GM23248 (cell line): ENCODE measurements at regions not wholly inside any gene's neighbourhood (a gene's known extent, or its start where the extent isn't known, plus 50 kb on each side); places are given as distances from the start of the nearest gene placed in this dataset.

Experiments used
- DNase-seq: peaks from one replicate; pipeline ENCODE4 v3.0.0-alpha.2; 2015
- H2AFZ ChIP-seq: fragments of 200-600 bp; sonication (generic); 2 replicates; pipeline ENCODE4 v1.6.1; 2016; ENCODE audit warnings: antibody characterized with exemption
- H3F3A ChIP-seq: fragments of 200-600 bp; sonication (generic); 2 replicates; pipeline ENCODE4 v1.6.1; 2016; ENCODE audit warnings: mild to moderate bottlenecking, antibody characterized with exemption, mixed run types; ENCODE audit not compliant: insufficient read depth
- H3K27ac ChIP-seq: fragments of 200-600 bp; sonication (generic); 2 replicates; pipeline ENCODE4 v1.5.1; 2016; ENCODE audit warnings: mild to moderate bottlenecking
- H3K27me3 ChIP-seq: fragments of 200-600 bp; sonication (generic); replicated peaks from 2 replicates; pipeline ENCODE4 v1.6.1; 2016; ENCODE audit warnings: mild to moderate bottlenecking; ENCODE audit not compliant: insufficient read depth
- H3K36me3 ChIP-seq: fragments of 200-600 bp; sonication (generic); 2 replicates; pipeline ENCODE4 v1.6.1; 2016; ENCODE audit warnings: low read depth, mild to moderate bottlenecking
- H3K4me1 ChIP-seq: fragments of 200-600 bp; sonication (generic); 2 replicates; pipeline ENCODE4 v1.6.1; 2016; ENCODE audit warnings: mild to moderate bottlenecking; ENCODE audit not compliant: insufficient read depth
- H3K4me2 ChIP-seq: fragments of 200-600 bp; sonication (generic); one replicate; pipeline ENCODE4 v1.6.1; 2016; ENCODE audit warnings: mild to moderate bottlenecking; ENCODE audit not compliant: unreplicated experiment
- H3K4me3 ChIP-seq: fragments of 200-600 bp; sonication (generic); 2 replicates; pipeline ENCODE4 v1.5.1; 2016; ENCODE audit warnings: mild to moderate bottlenecking
- H3K79me2 ChIP-seq: fragments of 200-600 bp; sonication (generic); 2 replicates; pipeline ENCODE4 v1.6.1; 2016; ENCODE audit warnings: mild to moderate bottlenecking; ENCODE audit not compliant: insufficient read depth
- H3K9ac ChIP-seq: fragments of 200-600 bp; sonication (generic); 2 replicates; pipeline ENCODE4 v1.6.1; 2016; ENCODE audit warnings: mild to moderate bottlenecking
- H3K9me2 ChIP-seq: fragments of 200-600 bp; sonication (generic); 2 replicates; pipeline ENCODE4 v1.6.1; 2016; ENCODE audit warnings: mixed run types, mild to moderate bottlenecking, moderate library complexity; ENCODE audit not compliant: insufficient read depth
- H3K9me3 ChIP-seq: fragments of 200-600 bp; sonication (generic); one replicate; pipeline ENCODE4 v1.6.1; 2017; ENCODE audit warnings: low read depth
- H4K20me1 ChIP-seq: fragments of 200-600 bp; sonication (generic); 2 replicates; pipeline ENCODE4 v1.6.0; 2016; ENCODE audit not compliant: insufficient read depth
- EZH2 ChIP-seq: fragments of 200-600 bp; sonication (generic); IDR thresholded peaks from 2 replicates; pipeline ENCODE4 v1.6.1; 2018; ENCODE audit warnings: antibody characterized with exemption, mild to moderate bottlenecking; ENCODE audit not compliant: insufficient read depth, poor library complexity, severe bottlenecking
- EZH2phosphoT487 ChIP-seq: fragments of 200-600 bp; sonication (generic); IDR thresholded peaks from 2 replicates; pipeline ENCODE4 v1.6.1; 2018; ENCODE audit warnings: antibody characterized with exemption, moderate library complexity, mild to moderate bottlenecking, low read depth; ENCODE audit not compliant: insufficient read depth
- WGBS, 2 experiments: methylation state at CpG; one replicate each; pipeline ENCODE4 v1.1.6; 2015 to 2017; ENCODE audit warnings: low lambda C conversion rate in 2 of 2, low coverage in 1 of 2; ENCODE audit errors: missing lambda C conversion rate in 2 of 2; 5-methylcytosine and 5-hydroxymethylcytosine counted together
- in situ Hi-C: fragments of 300-500 bp; cut with MboI; formaldehyde crosslinking; loops from 2 replicates; pipeline ENCODE4 v1.15.0; 2020

DNA sequence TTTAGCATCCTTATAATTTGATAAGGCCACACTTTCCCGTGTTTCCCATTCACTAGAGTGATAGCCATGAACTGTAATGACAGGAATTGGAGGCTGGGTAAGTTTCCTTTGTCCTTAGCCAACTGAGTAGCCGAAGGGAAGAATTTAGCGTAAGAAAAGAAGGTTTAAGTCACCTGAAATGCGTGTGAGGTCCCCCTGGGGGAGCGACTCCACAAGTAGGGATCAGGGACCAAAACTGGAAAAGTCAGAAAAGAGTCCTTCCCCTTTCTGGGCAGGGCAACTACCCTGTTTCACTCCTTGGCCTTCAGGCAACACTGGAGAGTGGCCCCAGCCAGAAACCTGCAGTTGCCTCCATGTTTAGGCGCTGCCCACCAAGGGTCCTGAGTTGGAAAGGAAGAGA is 81.6 kb upstream of the MED14 start:
- no peak overlapping the region for H3K4me3 ChIP-seq
- 61 to 75% methylated on average over 6 of the region's 6 CpGs for WGBS, 2 experiments
- H3K9me3 ChIP-seq = no peaks in the 10 kb centered on the region
- H3K79me2 ChIP-seq = no peaks in the 10 kb centered on the region
- H3K9me2 ChIP-seq = no peaks in the 10 kb centered on the region
- in situ Hi-C loops = no loop called here
- H3K27ac ChIP-seq = no peak overlapping the region
- no peaks in the 10 kb centered on the region for H3F3A ChIP-seq
- no peaks in the 10 kb centered on the region for H4K20me1 ChIP-seq
- H3K9ac ChIP-seq = no peak overlapping the region
- no peaks in the 10 kb centered on the region for H3K27me3 ChIP-seq
- no peaks in the 10 kb centered on the region for H3K36me3 ChIP-seq
- no peak for DNase-seq
- H2AFZ ChIP-seq = no peak overlapping the region
- no peak overlapping the region for H3K4me2 ChIP-seq
- TF ChIP-seq EZH2phosphoT487 = no peak
- no peak for TF ChIP-seq EZH2
- H3K4me1 ChIP-seq = no peaks in the 10 kb centered on the region

DNA sequence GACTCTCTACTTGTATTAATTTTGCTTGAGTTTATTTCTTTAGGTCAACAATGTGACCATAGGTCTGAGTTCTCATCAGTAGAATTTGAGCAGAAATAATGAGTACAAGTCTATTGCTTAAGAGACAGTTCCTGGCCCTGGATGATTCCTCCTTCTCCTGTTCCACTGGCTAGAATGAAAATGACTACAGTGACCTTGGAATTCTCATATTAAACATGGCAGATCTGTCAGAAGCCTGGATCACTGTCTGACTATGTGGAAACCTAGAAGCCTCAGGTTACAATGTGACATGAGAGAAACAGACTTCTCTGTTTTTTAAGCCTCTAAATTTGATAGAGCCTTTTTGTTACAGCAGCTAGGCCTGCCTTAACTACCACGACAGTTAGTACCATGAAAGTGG is 82.9 kb upstream of the MED14 start:
- Histone ChIP-seq H3K9me2 (no peaks in the 10 kb centered on the region), H4K20me1 (no peaks in the 10 kb centered on the region), H3K27me3 (no peaks in the 10 kb centered on the region), H3K4me3 (no peak overlapping the region), H3K36me3 (no peaks in the 10 kb centered on the region), H3K9me3 (no peaks in the 10 kb centered on the region), H3K4me2 (no peak overlapping the region), H3K27ac (no peak overlapping the region), H3K4me1 (no peaks in the 10 kb centered on the region), H3K79me2 (no peaks in the 10 kb centered on the region), H3F3A (no peaks in the 10 kb centered on the region), H2AFZ (no peak overlapping the region), H3K9ac (no peak overlapping the region)
- DNase-seq = no peak
- TF ChIP-seq EZH2 (no peak), EZH2phosphoT487 (no peak)
- WGBS, 2 experiments = 25 to 45% methylated on average over 1 of the region's 1 CpG
- in situ Hi-C loops = no loop called here

DNA sequence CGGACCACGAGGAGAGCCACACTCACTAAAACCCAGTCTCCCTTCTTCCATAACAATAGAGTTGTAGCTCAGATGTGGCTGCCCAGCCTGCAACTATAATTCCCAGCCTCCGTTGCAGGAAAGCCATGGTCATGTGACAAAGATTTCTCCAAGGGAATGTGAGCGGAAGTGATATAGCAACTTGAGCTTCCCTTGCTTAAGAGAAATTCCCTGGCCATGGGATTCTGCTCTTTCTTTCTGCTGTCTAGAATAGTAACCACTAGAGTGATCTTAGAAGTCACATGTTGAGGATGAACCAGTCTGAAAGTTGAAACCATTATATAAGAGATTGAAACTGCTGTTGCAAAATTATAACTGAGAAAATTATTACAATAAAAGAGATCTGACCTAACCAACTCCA is 86.4 kb upstream of the MED14 start:
- H3K9me3 ChIP-seq = no peaks in the 10 kb centered on the region
- TF ChIP-seq EZH2phosphoT487 (no peak), EZH2 (no peak)
- H3K27ac ChIP-seq = no peak overlapping the region
- no peak overlapping the region for H3K9ac ChIP-seq
- H3K4me1 ChIP-seq = no peaks in the 10 kb centered on the region
- H3K9me2 ChIP-seq = no peaks in the 10 kb centered on the region
- H4K20me1 ChIP-seq = no peaks in the 10 kb centered on the region
- H3K4me2 ChIP-seq = no peak overlapping the region
- H2AFZ ChIP-seq = no peak overlapping the region
- no peaks in the 10 kb centered on the region for H3K36me3 ChIP-seq
- H3F3A ChIP-seq = no peaks in the 10 kb centered on the region
- H3K27me3 ChIP-seq = no peaks in the 10 kb centered on the region
- H3K79me2 ChIP-seq = no peaks in the 10 kb centered on the region
- no peak for DNase-seq
- no peak overlapping the region for H3K4me3 ChIP-seq
- in situ Hi-C loops = no loop called here
- 76 to 77% methylated on average over 4 of the region's 4 CpGs for WGBS, 2 experiments

DNA sequence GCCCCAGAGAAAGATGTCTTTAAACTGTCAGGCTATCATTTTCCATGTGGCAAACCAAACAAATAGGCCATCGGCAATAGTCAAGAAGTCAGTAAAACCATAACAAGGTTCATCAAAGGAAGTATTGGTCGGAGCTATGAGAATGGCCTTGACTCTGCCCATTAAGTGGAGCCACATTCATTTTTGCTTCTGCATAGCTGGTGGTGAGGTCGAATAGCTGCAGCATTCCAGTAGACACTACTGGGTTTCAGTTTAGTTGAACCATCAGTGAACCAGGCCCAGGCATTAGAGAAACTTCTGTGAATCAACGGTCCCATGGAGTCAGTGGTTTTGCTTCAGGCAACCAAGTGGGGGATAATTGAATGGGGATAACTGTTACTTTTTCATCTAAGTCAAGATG is 92.0 kb upstream of the MED14 start:
- Histone ChIP-seq H3K9ac (no peak overlapping the region), H3K4me1 (no peaks in the 10 kb centered on the region), H3K27me3 (no peaks in the 10 kb centered on the region), H3K36me3 (no peaks in the 10 kb centered on the region), H4K20me1 (no peaks in the 10 kb centered on the region), H2AFZ (no peak overlapping the region), H3K4me2 (no peak overlapping the region), H3K27ac (no peak overlapping the region), H3K9me3 (no peaks in the 10 kb centered on the region), H3K4me3 (no peak overlapping the region), H3K79me2 (no peaks in the 10 kb centered on the region), H3K9me2 (no peaks in the 10 kb centered on the region), H3F3A (no peaks in the 10 kb centered on the region)
- TF ChIP-seq EZH2 = no peak
- TF ChIP-seq EZH2phosphoT487 = no peak
- DNase-seq = no peak
- in situ Hi-C loops = no loop called here
- 77 to 86% methylated on average over 4 of the region's 4 CpGs for WGBS, 2 experiments

DNA sequence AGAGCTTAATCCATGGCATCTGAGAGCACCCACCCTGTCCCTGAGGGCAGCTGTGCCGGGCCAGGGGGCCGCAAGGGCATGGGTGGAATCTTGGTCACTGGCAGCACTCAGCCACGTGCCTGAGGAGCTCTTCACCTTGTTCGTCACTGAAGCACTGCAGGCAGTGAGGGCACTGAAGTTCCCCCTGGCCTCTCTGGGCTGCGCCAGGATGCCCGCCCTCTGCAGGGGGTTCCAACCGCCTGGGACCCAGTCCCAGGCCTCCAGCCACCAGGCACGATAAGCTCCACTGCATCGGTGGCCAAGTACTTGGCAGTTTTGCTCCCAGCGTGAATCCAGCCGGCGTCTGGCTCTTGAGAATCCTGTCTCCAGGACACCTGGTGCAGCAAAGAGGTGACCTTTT is 96.4 kb upstream of the MED14 start:
- H2AFZ ChIP-seq = no peak overlapping the region
- in situ Hi-C loops = no loop called here
- no peaks in the 10 kb centered on the region for H3K9me2 ChIP-seq
- TF ChIP-seq EZH2 (no peak), EZH2phosphoT487 (no peak)
- H3K36me3 ChIP-seq = no peaks in the 10 kb centered on the region
- no peak for DNase-seq
- H3F3A ChIP-seq = no peaks in the 10 kb centered on the region
- H3K4me3 ChIP-seq = no peak overlapping the region
- H3K4me1 ChIP-seq = no peaks in the 10 kb centered on the region
- H3K79me2 ChIP-seq = no peaks in the 10 kb centered on the region
- no peak overlapping the region for H3K4me2 ChIP-seq
- no peaks in the 10 kb centered on the region for H3K9me3 ChIP-seq
- no peaks in the 10 kb centered on the region for H4K20me1 ChIP-seq
- WGBS, 2 experiments = 66 to 73% methylated on average over 11 of the region's 12 CpGs
- no peak overlapping the region for H3K27ac ChIP-seq
- no peaks in the 10 kb centered on the region for H3K27me3 ChIP-seq
- H3K9ac ChIP-seq = no peak overlapping the region
